ENCODE measurements at regions not wholly inside any gene's neighbourhood (a gene's known extent, or its start where the extent isn't known, plus 50 kb on each side); places are given as distances from the start of the nearest gene placed in this dataset.

DNA sequence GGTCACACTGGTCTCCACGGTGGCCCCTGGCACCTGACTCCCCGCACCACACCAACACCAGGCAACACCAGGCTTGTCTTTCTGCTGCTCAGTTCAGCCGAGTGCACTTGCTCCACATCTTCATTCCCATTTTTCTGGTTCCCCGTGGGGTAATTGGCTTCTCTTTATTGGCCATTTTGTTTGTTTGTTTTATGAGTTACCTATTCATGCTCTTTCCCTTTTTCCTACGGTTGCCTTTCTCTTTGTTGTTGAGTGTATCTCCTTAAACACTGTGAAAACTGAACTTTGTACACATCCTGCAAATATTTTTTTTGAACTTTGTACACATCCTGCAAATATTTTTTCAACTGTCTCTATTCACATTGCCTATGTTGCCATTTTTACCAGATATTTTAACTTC is 834.0 kb downstream of the BRD1 start:
- Histone ChIP-seq H3K9me3 (no peaks in the 10 kb centered on the region), H3K36me3 (no peaks in the 10 kb centered on the region), H3K4me3 (no peak overlapping the region), H3K4me1 (ENCODE audit: control insufficient read depth in 1 of 2, low read depth in 2 of 2) (no peaks in the 10 kb centered on the region), H3K27ac (no peak overlapping the region), H3K27me3 (replicated peaks; ENCODE audit: insufficient read depth) (no peaks in the 10 kb centered on the region)
- TF ChIP-seq, protein P1, sequence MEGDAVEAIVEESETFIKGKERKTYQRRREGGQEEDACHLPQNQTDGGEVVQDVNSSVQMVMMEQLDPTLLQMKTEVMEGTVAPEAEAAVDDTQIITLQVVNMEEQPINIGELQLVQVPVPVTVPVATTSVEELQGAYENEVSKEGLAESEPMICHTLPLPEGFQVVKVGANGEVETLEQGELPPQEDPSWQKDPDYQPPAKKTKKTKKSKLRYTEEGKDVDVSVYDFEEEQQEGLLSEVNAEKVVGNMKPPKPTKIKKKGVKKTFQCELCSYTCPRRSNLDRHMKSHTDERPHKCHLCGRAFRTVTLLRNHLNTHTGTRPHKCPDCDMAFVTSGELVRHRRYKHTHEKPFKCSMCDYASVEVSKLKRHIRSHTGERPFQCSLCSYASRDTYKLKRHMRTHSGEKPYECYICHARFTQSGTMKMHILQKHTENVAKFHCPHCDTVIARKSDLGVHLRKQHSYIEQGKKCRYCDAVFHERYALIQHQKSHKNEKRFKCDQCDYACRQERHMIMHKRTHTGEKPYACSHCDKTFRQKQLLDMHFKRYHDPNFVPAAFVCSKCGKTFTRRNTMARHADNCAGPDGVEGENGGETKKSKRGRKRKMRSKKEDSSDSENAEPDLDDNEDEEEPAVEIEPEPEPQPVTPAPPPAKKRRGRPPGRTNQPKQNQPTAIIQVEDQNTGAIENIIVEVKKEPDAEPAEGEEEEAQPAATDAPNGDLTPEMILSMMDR (IDR thresholded peaks at IDR 0.05), result no peak
- DNase-seq (ENCODE audit: low spot score) (no peak), ATAC-seq (ENCODE audit: insufficient number of reproducible peaks, low FRiP score, low read depth) (no peak)

DNA sequence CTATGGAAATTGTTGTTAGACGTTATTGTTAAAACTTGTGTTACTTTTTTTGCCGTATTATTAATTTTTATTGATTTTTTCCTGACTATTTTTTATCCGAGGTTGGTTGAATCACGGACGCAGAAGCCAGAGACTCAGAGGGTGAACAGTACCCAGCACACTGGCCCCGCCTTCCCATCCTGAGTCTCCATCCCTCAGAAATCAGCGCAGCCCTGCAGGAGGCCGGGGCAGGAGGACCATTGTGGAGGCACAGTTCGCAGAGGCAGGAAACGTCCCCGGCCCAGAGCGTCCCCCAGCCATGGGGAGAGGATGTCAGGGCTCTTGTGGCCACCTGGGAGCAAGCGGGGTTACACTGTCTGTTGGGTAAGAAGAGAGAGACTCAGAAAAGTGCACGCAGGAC is 843.0 kb downstream of the BRD1 start:
- no peak for DNase-seq (ENCODE audit: low spot score)
- H3K36me3 ChIP-seq, result no peaks in the 10 kb centered on the region
- no peak for ATAC-seq (ENCODE audit: insufficient number of reproducible peaks, low FRiP score, low read depth)
- H3K27ac ChIP-seq, result no peak overlapping the region
- no peak overlapping the region for H3K4me3 ChIP-seq
- TF ChIP-seq, protein P1 (IDR thresholded peaks at IDR 0.05), result no peak
- H3K4me1 ChIP-seq (ENCODE audit: control insufficient read depth in 1 of 2, low read depth in 2 of 2), result no peaks in the 10 kb centered on the region
- no peaks in the 10 kb centered on the region for H3K27me3 ChIP-seq (replicated peaks; ENCODE audit: insufficient read depth)
- no peaks in the 10 kb centered on the region for H3K9me3 ChIP-seq

DNA sequence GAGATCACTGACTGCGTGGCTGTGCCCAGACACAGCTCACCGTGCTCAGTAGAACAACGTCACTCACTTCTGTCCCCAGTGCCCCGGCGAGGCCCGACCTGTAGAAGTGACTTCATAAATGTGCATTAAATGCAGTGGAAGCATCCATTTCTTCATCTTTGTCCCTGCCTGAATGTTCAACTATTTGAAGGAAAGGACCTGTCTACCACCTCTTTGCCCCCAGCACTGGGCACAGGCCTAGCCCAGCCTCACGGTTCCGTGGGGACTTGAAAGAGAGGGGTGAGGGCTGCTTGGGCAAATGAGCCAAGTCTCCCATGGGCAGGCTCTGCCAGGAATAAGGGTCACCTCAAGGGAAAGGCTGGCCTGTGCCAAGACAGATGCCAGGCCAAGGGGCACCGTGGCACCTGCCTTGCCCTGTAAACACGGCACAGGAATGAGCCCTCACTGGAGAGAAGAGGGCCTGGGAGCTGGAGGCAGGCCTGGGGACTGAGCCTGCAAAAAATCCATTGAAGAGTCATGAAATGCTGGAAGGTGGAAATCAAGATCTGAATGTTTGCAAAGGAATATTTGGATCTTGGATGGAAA is 845.3 kb downstream of the BRD1 start:
- no peaks in the 10 kb centered on the region for H3K9me3 ChIP-seq
- H3K4me3 ChIP-seq, result no peak overlapping the region
- H3K27me3 ChIP-seq (replicated peaks; ENCODE audit: insufficient read depth), result no peaks in the 10 kb centered on the region
- H3K27ac ChIP-seq, result no peak overlapping the region
- DNase-seq (ENCODE audit: low spot score) (no peak), ATAC-seq (ENCODE audit: insufficient number of reproducible peaks, low FRiP score, low read depth) (no peak)
- no peaks in the 10 kb centered on the region for H3K4me1 ChIP-seq (ENCODE audit: control insufficient read depth in 1 of 2, low read depth in 2 of 2)
- no peaks in the 10 kb centered on the region for H3K36me3 ChIP-seq
- TF ChIP-seq, protein P1 (IDR thresholded peaks at IDR 0.05), result no peak

DNA sequence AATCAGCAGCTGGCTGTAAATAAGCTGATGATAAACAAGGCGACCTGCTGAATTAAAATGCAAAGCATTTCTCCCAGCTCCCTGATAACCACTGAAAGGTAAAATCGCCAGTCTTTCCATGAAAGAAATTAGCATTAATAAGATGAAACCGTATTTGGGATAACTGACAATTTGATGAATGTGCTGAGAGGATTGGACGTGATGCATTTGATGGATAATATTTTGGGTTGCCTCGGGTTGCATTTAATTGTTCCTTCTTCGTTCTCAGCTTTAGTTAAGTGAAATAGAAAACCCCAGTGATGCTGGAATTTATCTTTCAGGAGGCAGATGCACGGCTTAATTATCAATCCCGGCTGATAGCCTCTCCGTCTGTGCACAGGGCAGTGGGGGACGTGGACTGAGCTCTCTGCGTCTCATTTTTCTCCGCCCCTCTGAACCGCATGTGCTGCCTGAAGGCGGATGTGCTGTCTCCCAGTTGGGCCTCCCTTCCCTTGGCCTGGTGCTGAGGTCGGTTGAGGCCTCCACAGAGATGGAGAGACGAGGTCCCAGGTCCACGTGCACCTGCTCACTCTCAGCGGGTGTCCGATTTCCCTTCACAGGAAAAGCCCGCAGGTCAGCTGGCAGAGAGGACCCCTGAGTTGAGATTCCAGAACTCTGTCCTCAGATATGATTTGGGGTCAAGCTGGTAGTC is 846.2 kb downstream of the BRD1 start:
- H3K9me3 ChIP-seq, result no peaks in the 10 kb centered on the region
- no peaks in the 10 kb centered on the region for H3K4me1 ChIP-seq (ENCODE audit: control insufficient read depth in 1 of 2, low read depth in 2 of 2)
- no peak overlapping the region for H3K4me3 ChIP-seq
- no peak overlapping the region for H3K27ac ChIP-seq
- H3K27me3 ChIP-seq (replicated peaks; ENCODE audit: insufficient read depth), result no peaks in the 10 kb centered on the region
- DNase-seq (ENCODE audit: low spot score) (no peak), ATAC-seq (ENCODE audit: insufficient number of reproducible peaks, low FRiP score, low read depth) (no peak)
- H3K36me3 ChIP-seq, result no peaks in the 10 kb centered on the region
- TF ChIP-seq, protein P1 (IDR thresholded peaks at IDR 0.05), result no peak

DNA sequence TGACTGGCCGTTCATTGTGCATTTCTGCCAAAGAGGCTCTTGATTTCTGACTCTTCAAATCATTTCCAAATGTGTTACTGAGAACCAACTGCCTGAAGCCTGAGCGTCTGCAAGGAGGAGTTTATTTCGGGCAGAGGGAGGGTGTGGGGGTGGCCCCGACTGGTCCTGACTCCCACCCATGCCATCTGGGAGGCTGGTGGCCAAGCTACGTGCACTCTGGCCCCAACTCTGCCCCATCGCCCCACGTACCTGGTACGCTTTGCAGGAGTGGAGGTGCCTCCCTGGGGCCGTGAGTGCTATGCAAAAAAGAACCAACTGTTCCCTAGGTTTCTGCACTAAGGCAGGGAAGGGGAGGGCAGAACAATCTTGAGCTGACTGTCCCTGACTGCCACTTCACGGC is 846.8 kb downstream of the BRD1 start:
- DNase-seq (ENCODE audit: low spot score) (no peak), ATAC-seq (ENCODE audit: insufficient number of reproducible peaks, low FRiP score, low read depth) (no peak)
- H3K27me3 ChIP-seq (replicated peaks; ENCODE audit: insufficient read depth), result no peaks in the 10 kb centered on the region
- TF ChIP-seq, protein P1 (IDR thresholded peaks at IDR 0.05), result no peak
- H3K4me3 ChIP-seq, result no peak overlapping the region
- no peaks in the 10 kb centered on the region for H3K9me3 ChIP-seq
- H3K27ac ChIP-seq, result no peak overlapping the region
- H3K4me1 ChIP-seq (ENCODE audit: control insufficient read depth in 1 of 2, low read depth in 2 of 2), result no peaks in the 10 kb centered on the region
- H3K36me3 ChIP-seq, result no peaks in the 10 kb centered on the region
